Natural killer cell (primary cell): ENCODE measurements at regions not wholly inside any gene's neighbourhood (a gene's known extent, or its start where the extent isn't known, plus 50 kb on each side); places are given as distances from the start of the nearest gene placed in this dataset.

Experiments
- ATAC-seq, 3 donors: fragments of 150-1000 bp in 2 of 3; fragments of 200-7000 bp in 1 of 3; cut with Tn5 transposase; 1 replicate in 1 of 3; 2 replicates in 2 of 3; pipeline ENCODE4 v1.10.0; 2021; ENCODE audit warnings: mild to moderate bottlenecking in 2 of 3, moderate library complexity in 2 of 3
- DNase-seq, 2 donors: peaks; one replicate each; pipeline versions ENCODE4 v3.0.0 to v3.0.0-alpha.2; 2013 to 2021; ENCODE audit warnings: mixed read lengths in 1 of 2
- H3K27ac ChIP-seq: one replicate; pipeline ENCODE4 v1.5.1; 2013; ENCODE audit warnings: mild to moderate bottlenecking, low read length
- H3K27me3 ChIP-seq: one replicate; pipeline ENCODE4 v1.6.1; 2013; ENCODE audit warnings: low read length; ENCODE audit not compliant: control insufficient read depth, insufficient read depth
- H3K36me3 ChIP-seq: one replicate; pipeline ENCODE4 v1.6.1; 2013; ENCODE audit warnings: low read length; ENCODE audit not compliant: control insufficient read depth, insufficient read depth
- H3K4me1 ChIP-seq: one replicate; pipeline ENCODE4 v1.6.1; 2013; ENCODE audit warnings: low read length; ENCODE audit not compliant: control insufficient read depth, insufficient read depth
- H3K4me3 ChIP-seq: one replicate; pipeline ENCODE4 v1.5.1; 2013; ENCODE audit warnings: low read length
- H3K9me3 ChIP-seq: one replicate; pipeline ENCODE4 v1.6.1; 2013; ENCODE audit warnings: low read length; ENCODE audit not compliant: control insufficient read depth, insufficient read depth
- H3K27ac Mint-ChIP-seq, 2 donors: one replicate each; pipeline ENCODE4 v1.8.0; 2022; ENCODE audit warnings: mild to moderate bottlenecking in 2 of 2, mixed read lengths in 2 of 2, moderate library complexity in 1 of 2
- H3K27me3 Mint-ChIP-seq, 2 donors: one replicate each; pipeline ENCODE4 v1.8.0; 2022; ENCODE audit warnings: low read depth in 2 of 2, mixed read lengths in 2 of 2
- H3K36me3 Mint-ChIP-seq: one replicate; pipeline ENCODE4 v1.8.0; 2022; ENCODE audit warnings: mixed read lengths
- H3K4me1 Mint-ChIP-seq, 2 donors: one replicate each; pipeline ENCODE4 v1.8.0; 2022; ENCODE audit warnings: mixed read lengths in 2 of 2
- H3K4me3 Mint-ChIP-seq: one replicate; pipeline ENCODE4 v1.8.0; 2022; ENCODE audit warnings: mild to moderate bottlenecking, moderate library complexity, mixed read lengths
- H3K9me3 Mint-ChIP-seq, 2 donors: one replicate each; pipeline ENCODE4 v1.8.0; 2022; ENCODE audit warnings: mixed read lengths in 2 of 2
- WGBS: methylation state at CpG from one replicate; pipeline ENCODE4 v1.1.7; 2013; ENCODE audit warnings: missing lambda C conversion rate; ENCODE audit not compliant: insufficient coverage; 5-methylcytosine and 5-hydroxymethylcytosine counted together
- intact Hi-C: fragments of 100-400 bp; cut with micrococcal nuclease; formaldehyde crosslinking; loops from one replicate; pipeline ENCODE4 v1.14.2; 2022
- TF ChIP-seq, protein P1 (sequence below): fragments of 200-600 bp; IDR thresholded peaks from one replicate; pipeline ENCODE4 v1.8.0; 2022; ENCODE audit warnings: antibody characterized with exemption

- Histone ChIP-seq H3K27me3 (no peaks in the 10 kb centered on the region), H3K4me1 (no peaks in the 10 kb centered on the region), H3K4me3 (no peak overlapping the region), H3K36me3 (no peaks in the 10 kb centered on the region), H3K27ac (no peak overlapping the region), H3K9me3 (no peaks in the 10 kb centered on the region)
- no peak overlapping the region for H3K27ac Mint-ChIP-seq
- intact Hi-C loops, result no loop called here
- H3K4me3 Mint-ChIP-seq, result no peak overlapping the region
- no peaks in the 10 kb centered on the region for H3K4me1 Mint-ChIP-seq
- no peaks in the 10 kb centered on the region for H3K36me3 Mint-ChIP-seq
- peaks cover 10% of the 10 kb centered on the region in 2 donors for H3K27me3 Mint-ChIP-seq
- no peak for ATAC-seq
- WGBS, result 92% methylated on average over 1 of the region's 1 CpG
- DNase-seq, result no peak
- TF ChIP-seq, protein P1, sequence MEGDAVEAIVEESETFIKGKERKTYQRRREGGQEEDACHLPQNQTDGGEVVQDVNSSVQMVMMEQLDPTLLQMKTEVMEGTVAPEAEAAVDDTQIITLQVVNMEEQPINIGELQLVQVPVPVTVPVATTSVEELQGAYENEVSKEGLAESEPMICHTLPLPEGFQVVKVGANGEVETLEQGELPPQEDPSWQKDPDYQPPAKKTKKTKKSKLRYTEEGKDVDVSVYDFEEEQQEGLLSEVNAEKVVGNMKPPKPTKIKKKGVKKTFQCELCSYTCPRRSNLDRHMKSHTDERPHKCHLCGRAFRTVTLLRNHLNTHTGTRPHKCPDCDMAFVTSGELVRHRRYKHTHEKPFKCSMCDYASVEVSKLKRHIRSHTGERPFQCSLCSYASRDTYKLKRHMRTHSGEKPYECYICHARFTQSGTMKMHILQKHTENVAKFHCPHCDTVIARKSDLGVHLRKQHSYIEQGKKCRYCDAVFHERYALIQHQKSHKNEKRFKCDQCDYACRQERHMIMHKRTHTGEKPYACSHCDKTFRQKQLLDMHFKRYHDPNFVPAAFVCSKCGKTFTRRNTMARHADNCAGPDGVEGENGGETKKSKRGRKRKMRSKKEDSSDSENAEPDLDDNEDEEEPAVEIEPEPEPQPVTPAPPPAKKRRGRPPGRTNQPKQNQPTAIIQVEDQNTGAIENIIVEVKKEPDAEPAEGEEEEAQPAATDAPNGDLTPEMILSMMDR, result no peak
- no peaks in the 10 kb centered on the region for H3K9me3 Mint-ChIP-seq
Observed at GRCh38 chr16:65745201-65745708, 621.2 kb upstream of the CDH5 start.

DNA sequence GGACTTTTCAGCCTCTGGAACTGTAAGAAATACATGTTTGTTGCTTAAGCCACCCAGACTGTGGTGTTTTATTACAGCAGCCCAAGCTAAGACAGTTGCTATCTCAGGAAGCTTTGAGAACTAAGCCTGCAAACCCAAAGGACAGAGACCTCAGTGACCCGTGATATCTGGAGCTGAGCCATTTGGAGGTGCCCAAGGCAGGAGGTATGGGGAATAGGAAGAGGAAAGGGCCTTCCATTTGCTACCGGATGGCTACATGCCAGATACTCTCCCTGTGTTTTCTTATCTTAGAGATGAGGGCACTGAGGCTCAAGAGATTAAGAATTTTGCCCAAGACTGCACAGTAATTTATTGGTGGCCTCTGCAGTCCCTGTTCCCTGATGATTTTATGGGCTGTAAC, 622.1 kb upstream of the CDH5 start:
- H3K27me3 Mint-ChIP-seq, result peaks cover 2 to 3% of the 10 kb centered on the region in 2 donors
- intact Hi-C loops, result no loop called here
- H3K9me3 Mint-ChIP-seq, result no peaks in the 10 kb centered on the region
- H3K9me3 ChIP-seq, result no peaks in the 10 kb centered on the region
- no peaks in the 10 kb centered on the region for H3K27me3 ChIP-seq
- H3K36me3 ChIP-seq, result no peaks in the 10 kb centered on the region
- 90% methylated on average over 2 of the region's 2 CpGs for WGBS
- H3K4me1 ChIP-seq, result no peaks in the 10 kb centered on the region
- DNase-seq, result no peak
- H3K4me3 Mint-ChIP-seq, result no peak overlapping the region
- TF ChIP-seq, protein P1, result no peak
- H3K4me3 ChIP-seq, result no peak overlapping the region
- no peaks in the 10 kb centered on the region for H3K36me3 Mint-ChIP-seq
- H3K27ac Mint-ChIP-seq, result no peak overlapping the region
- ATAC-seq, result no peak
- no peaks in the 10 kb centered on the region for H3K4me1 Mint-ChIP-seq
- H3K27ac ChIP-seq, result no peak overlapping the region

DNA sequence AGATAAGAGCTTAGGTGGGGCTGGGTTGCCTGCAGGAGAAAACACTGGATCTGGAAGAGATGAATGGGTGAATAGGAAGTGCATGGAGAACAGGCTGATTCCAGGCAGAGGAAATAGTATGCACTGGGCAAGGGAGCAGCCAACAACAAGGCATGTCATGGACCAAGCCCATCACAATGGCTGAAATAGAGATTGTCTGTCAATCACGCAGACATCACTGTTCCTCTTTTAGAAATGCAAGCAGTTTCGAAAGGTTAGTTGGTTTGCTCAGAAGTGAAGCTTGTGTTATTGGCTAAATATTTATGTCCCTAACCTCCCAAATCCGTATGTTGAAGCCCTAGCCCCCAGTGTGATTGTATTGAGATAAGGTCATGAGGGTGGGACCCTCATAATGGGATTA, 621.7 kb upstream of the CDH11 start:
- no peaks in the 10 kb centered on the region for H3K9me3 Mint-ChIP-seq
- intact Hi-C loops, result no loop called here
- Histone ChIP-seq H3K9me3 (no peaks in the 10 kb centered on the region), H3K4me3 (no peak overlapping the region), H3K27ac (no peak overlapping the region), H3K27me3 (no peaks in the 10 kb centered on the region), H3K4me1 (no peaks in the 10 kb centered on the region), H3K36me3 (no peaks in the 10 kb centered on the region)
- WGBS, result 79% methylated on average over 3 of the region's 3 CpGs
- H3K27ac Mint-ChIP-seq, result no peak overlapping the region
- H3K4me1 Mint-ChIP-seq, result no peaks in the 10 kb centered on the region
- ATAC-seq, result no peak
- TF ChIP-seq, protein P1, result no peak
- H3K27me3 Mint-ChIP-seq, result peaks cover 0 to 3% of the 10 kb centered on the region in 2 donors
- no peak overlapping the region for H3K4me3 Mint-ChIP-seq
- no peak for DNase-seq
- no peaks in the 10 kb centered on the region for H3K36me3 Mint-ChIP-seq

DNA sequence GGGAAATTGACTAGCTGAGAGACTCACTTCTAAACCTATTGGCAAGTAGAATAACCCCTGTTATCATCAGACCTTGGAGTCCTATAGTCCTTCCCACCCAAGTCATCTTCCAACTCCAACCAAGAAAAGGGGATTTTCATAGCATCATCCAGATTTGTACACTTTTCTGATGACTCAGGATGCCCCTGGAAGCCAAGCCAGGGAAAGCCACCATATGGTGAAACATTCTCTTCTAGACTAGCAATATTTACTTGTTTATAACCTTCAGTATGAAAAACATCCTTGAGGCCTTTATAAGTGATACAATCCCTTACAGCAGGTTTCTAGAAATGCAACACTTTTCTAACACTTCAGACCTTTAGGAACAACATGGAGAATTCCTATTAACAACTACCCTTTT, 618.8 kb upstream of the CDH11 start:
- H3K36me3 Mint-ChIP-seq, result no peaks in the 10 kb centered on the region
- Histone ChIP-seq H3K27me3 (no peaks in the 10 kb centered on the region), H3K36me3 (no peaks in the 10 kb centered on the region), H3K27ac (no peak overlapping the region), H3K4me1 (no peaks in the 10 kb centered on the region), H3K9me3 (no peaks in the 10 kb centered on the region), H3K4me3 (no peak overlapping the region)
- H3K4me3 Mint-ChIP-seq, result no peak overlapping the region
- DNase-seq (no peak), ATAC-seq (no peak)
- intact Hi-C loops, result no loop called here
- H3K27ac Mint-ChIP-seq, result no peak overlapping the region
- H3K27me3 Mint-ChIP-seq, result peaks cover 0 to 5% of the 10 kb centered on the region in 2 donors
- no peaks in the 10 kb centered on the region for H3K9me3 Mint-ChIP-seq
- no peaks in the 10 kb centered on the region for H3K4me1 Mint-ChIP-seq
- TF ChIP-seq, protein P1, result no peak
